Gastroesophageal sphincter (tissue), 4 donors: ENCODE measurements at regions not wholly inside any gene's neighbourhood (a gene's known extent, or its start where the extent isn't known, plus 50 kb on each side); places are given as distances from the start of the nearest gene placed in this dataset.
"Not testable (repeated sequence)": the region's sequence is repeated elsewhere in the genome, so short reads cannot be mapped to it uniquely, and the experiment has no call there.

Experiments
- ATAC-seq: fragments of 150-250 bp; one replicate; pipeline ENCODE4 v1.9.1; 2016; ENCODE audit warnings: mild to moderate bottlenecking, moderate library complexity
- H3K27ac ChIP-seq, 4 donors: fragments of 200-600 bp; sonication (generic) in 3 of 4; 1 replicate in 3 of 4; 2 replicates in 1 of 4; pipeline ENCODE4 v1.5.1; 2016 to 2019
- H3K27me3 ChIP-seq: fragments of 200-600 bp; sonication (generic); one replicate; pipeline ENCODE4 v1.5.1; 2019
- H3K36me3 ChIP-seq, 2 donors: fragments of 200-600 bp; sonication (generic); one replicate each; pipeline ENCODE4 v1.5.1; 2019; ENCODE audit warnings: control low read depth in 1 of 2
- H3K4me1 ChIP-seq, 3 donors: fragments of 200-600 bp; sonication (generic); 1 replicate in 2 of 3; 2 replicates in 1 of 3; pipeline ENCODE4 v1.5.1; 2016 to 2019; ENCODE audit warnings: control low read depth in 2 of 3
- H3K4me3 ChIP-seq, 2 donors: fragments of 200-600 bp; sonication (generic); one replicate each; pipeline ENCODE4 v1.5.1; 2019; ENCODE audit warnings: mild to moderate bottlenecking in 1 of 2, moderate library complexity in 1 of 2
- H3K9me3 ChIP-seq, 3 donors: fragments of 200-600 bp; sonication (generic); one replicate each; pipeline ENCODE4 v1.5.1; 2017 to 2019; ENCODE audit warnings: control low read depth in 2 of 3
- EP300 ChIP-seq: sonication (generic); formaldehyde crosslinking; IDR thresholded peaks from one replicate; pipeline ENCODE4 v1.6.1; 2017; ENCODE audit warnings: antibody characterized with exemption, mild to moderate bottlenecking
- POLR2A ChIP-seq, 2 donors: fragments of 450-650 bp; IDR thresholded peaks; one replicate each; pipeline ENCODE4 v1.6.1; 2017; ENCODE audit warnings: antibody characterized with exemption in 2 of 2, mild to moderate bottlenecking in 2 of 2, moderate library complexity in 1 of 2
- POLR2AphosphoS5 ChIP-seq: sonication (generic); formaldehyde crosslinking; IDR thresholded peaks from one replicate; pipeline ENCODE4 v1.6.1; 2017; ENCODE audit warnings: antibody characterized with exemption
- WGBS, 2 donors: methylation state at CpG; one replicate each; pipeline ENCODE4 v1.1.5; 2018; ENCODE audit warnings: low coverage in 1 of 2; 5-methylcytosine and 5-hydroxymethylcytosine counted together
- TF ChIP-seq, protein P1 (sequence below), 4 experiments: fragments of 200-600 bp in 2 of 4; fragments of 450-650 bp in 2 of 4; sonication (generic) in 1 of 4; IDR thresholded peaks; one replicate each; pipeline ENCODE4 v1.5.1; 2017 to 2019; ENCODE audit warnings: antibody characterized with exemption in 4 of 4, mild to moderate bottlenecking in 2 of 4, moderate library complexity in 2 of 4

GRCh38 chr11:83363312-83363711 is 77.1 kb upstream of the CCDC90B start:
- no peaks in the 10 kb centered on the region for H3K27me3 ChIP-seq
- ATAC-seq: no peak
- WGBS, 2 donors: 56 to 70% methylated on average over 4 of the region's 4 CpGs

GRCh38 chr11:83361831-83362230 is 75.7 kb upstream of the CCDC90B start:
- H3K27me3 ChIP-seq: no peaks in the 10 kb centered on the region
- H3K4me1 ChIP-seq: no peaks in the 10 kb centered on the region
- H3K27ac ChIP-seq: no peak overlapping the region
- H3K9me3 ChIP-seq: no peaks in the 10 kb centered on the region
- TF ChIP-seq EP300 (no peak), POLR2AphosphoS5 (no peak), POLR2A (IDR thresholded peaks at IDR 0.05) (no peak)
- TF ChIP-seq, protein P1, sequence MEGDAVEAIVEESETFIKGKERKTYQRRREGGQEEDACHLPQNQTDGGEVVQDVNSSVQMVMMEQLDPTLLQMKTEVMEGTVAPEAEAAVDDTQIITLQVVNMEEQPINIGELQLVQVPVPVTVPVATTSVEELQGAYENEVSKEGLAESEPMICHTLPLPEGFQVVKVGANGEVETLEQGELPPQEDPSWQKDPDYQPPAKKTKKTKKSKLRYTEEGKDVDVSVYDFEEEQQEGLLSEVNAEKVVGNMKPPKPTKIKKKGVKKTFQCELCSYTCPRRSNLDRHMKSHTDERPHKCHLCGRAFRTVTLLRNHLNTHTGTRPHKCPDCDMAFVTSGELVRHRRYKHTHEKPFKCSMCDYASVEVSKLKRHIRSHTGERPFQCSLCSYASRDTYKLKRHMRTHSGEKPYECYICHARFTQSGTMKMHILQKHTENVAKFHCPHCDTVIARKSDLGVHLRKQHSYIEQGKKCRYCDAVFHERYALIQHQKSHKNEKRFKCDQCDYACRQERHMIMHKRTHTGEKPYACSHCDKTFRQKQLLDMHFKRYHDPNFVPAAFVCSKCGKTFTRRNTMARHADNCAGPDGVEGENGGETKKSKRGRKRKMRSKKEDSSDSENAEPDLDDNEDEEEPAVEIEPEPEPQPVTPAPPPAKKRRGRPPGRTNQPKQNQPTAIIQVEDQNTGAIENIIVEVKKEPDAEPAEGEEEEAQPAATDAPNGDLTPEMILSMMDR (IDR thresholded peaks at IDR 0.05): no peak
- no peak for ATAC-seq
- H3K36me3 ChIP-seq: no peaks in the 10 kb centered on the region
- 83 to 85% methylated on average over 4 of the region's 4 CpGs for WGBS, 2 donors
- no peak overlapping the region for H3K4me3 ChIP-seq

More at GRCh38 chr11:83363312-83363711, 77.1 kb upstream of the CCDC90B start:
- TF ChIP-seq, protein P1 (IDR thresholded peaks at IDR 0.05): no peak
- TF ChIP-seq POLR2A (IDR thresholded peaks at IDR 0.05): no peak
- no peak for TF ChIP-seq POLR2AphosphoS5
- TF ChIP-seq EP300: no peak
- Histone ChIP-seq H3K36me3 (no peaks in the 10 kb centered on the region), H3K4me1 (no peaks in the 10 kb centered on the region), H3K9me3 (peaks cover 0 to 13% (median 0%) of the 10 kb centered on the region in 3 donors), H3K4me3 (no peak overlapping the region), H3K27ac (no peak overlapping the region)

GRCh38 chr11:83355391-83355790 is 69.2 kb upstream of the CCDC90B start:
- no peaks in the 10 kb centered on the region for H3K4me1 ChIP-seq
- no peaks in the 10 kb centered on the region for H3K36me3 ChIP-seq
- H3K9me3 ChIP-seq: no peaks in the 10 kb centered on the region
- no peak for TF ChIP-seq EP300
- TF ChIP-seq, protein P1 (IDR thresholded peaks at IDR 0.05): no peak
- no peak for TF ChIP-seq POLR2A (IDR thresholded peaks at IDR 0.05)
- no peak for TF ChIP-seq POLR2AphosphoS5
- ATAC-seq: no peak
- H3K4me3 ChIP-seq: no peak overlapping the region
- H3K27ac ChIP-seq: no peak overlapping the region
- 55 to 100% methylated on average over 1 of the region's 1 CpG for WGBS, 2 donors
- no peaks in the 10 kb centered on the region for H3K27me3 ChIP-seq

GRCh38 chr11:83350187-83350586 is 64.0 kb upstream of the CCDC90B start:
- Histone ChIP-seq H3K27me3 (no peaks in the 10 kb centered on the region), H3K4me1 (no peaks in the 10 kb centered on the region), H3K4me3 (no peak overlapping the region), H3K27ac (no peak overlapping the region), H3K36me3 (no peaks in the 10 kb centered on the region), H3K9me3 (no peaks in the 10 kb centered on the region)
- 90 to 100% methylated on average over 3 of the region's 3 CpGs for whole genome bisulfite sequencing, 2 donors
- no peak for ATAC-seq
- TF ChIP-seq, protein P1 (IDR thresholded peaks at IDR 0.05): no peak
- no peak for TF ChIP-seq EP300
- TF ChIP-seq POLR2AphosphoS5: no peak
- no peak for TF ChIP-seq POLR2A (IDR thresholded peaks at IDR 0.05)

- no peaks in the 10 kb centered on the region for H3K36me3 ChIP-seq
- 34 to 52% methylated on average over 5 to 8 of the region's 8 CpGs for WGBS, 2 donors
- H3K4me3 ChIP-seq: no peak overlapping the region
- no peaks in the 10 kb centered on the region for H3K4me1 ChIP-seq
- TF ChIP-seq, protein P1 (IDR thresholded peaks at IDR 0.05): no peak
- no peak for TF ChIP-seq POLR2AphosphoS5
- no peak for TF ChIP-seq EP300
- no peak for TF ChIP-seq POLR2A (IDR thresholded peaks at IDR 0.05)
- no peaks in the 10 kb centered on the region for H3K9me3 ChIP-seq
- no peak for ATAC-seq
- no peak overlapping the region for H3K27ac ChIP-seq
- H3K27me3 ChIP-seq: no peaks in the 10 kb centered on the region
These were observed 63.1 kb upstream of the CCDC90B start for GRCh38 chr11:83349296-83349695.

DNA sequence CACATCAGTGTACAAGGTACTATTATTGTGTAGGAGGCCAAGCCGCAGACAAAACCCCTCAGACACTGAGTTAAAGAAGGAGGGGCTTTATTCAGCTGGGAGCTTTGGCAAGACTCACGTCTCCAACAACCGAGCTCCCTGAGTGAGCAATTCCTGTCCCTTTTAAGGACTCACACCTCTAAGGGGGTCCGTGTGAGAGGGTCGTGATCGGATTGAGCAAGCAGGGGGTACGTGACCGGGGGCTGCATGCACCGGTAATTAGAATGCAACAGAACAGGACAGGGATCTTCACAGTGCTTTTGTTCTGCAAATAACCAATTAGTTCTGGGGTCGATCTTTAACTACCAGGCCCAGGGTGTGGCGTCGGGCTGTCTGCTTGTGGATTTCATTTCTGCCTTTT is 60.5 kb upstream of the CCDC90B start:
- ATAC-seq, H3K27me3 ChIP-seq, H3K27ac ChIP-seq, H3K9me3 ChIP-seq, H3K4me3 ChIP-seq, H3K4me1 ChIP-seq, H3K36me3 ChIP-seq: not testable (repeated sequence)
- 85 to 88% methylated on average over 4 to 12 of the region's 12 CpGs for WGBS, 2 donors

DNA sequence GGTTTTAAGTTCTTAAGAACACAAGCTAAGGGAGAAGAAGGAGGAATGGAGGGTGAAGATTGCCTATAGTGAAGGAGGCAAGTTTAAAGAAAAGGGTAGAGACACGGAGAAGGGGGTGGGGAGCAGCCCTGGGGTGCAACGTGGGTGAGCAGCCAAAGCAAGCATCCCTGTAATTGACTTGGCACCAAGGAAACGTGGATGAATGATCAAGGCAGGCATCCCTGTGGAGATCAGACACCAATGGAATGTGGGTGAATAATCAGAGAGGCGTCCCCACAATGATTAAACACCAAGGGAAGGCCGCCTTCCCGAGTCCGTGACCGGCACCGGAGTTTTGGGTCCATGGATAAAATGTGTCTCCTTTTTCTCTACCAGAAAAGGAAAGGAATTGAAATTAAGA is 58.4 kb upstream of the CCDC90B start:
- not testable (repeated sequence) for H3K36me3 ChIP-seq
- 83 to 94% methylated on average over 5 to 9 of the region's 9 CpGs for WGBS, 2 donors

More for the DNA sequence above, 58.4 kb upstream of the CCDC90B start:
- H3K4me3 ChIP-seq, ATAC-seq, H3K9me3 ChIP-seq, H3K27me3 ChIP-seq, H3K27ac ChIP-seq, H3K4me1 ChIP-seq: not testable (repeated sequence)
